ENCODE measurements at regions not wholly inside any gene's neighbourhood (a gene's known extent, or its start where the extent isn't known, plus 50 kb on each side); places are given as distances from the start of the nearest gene placed in this dataset.

GRCh38 chrX:106278951-106279350, 110.8 kb downstream of the PWWP3B start:
- TF ChIP-seq, protein P1, sequence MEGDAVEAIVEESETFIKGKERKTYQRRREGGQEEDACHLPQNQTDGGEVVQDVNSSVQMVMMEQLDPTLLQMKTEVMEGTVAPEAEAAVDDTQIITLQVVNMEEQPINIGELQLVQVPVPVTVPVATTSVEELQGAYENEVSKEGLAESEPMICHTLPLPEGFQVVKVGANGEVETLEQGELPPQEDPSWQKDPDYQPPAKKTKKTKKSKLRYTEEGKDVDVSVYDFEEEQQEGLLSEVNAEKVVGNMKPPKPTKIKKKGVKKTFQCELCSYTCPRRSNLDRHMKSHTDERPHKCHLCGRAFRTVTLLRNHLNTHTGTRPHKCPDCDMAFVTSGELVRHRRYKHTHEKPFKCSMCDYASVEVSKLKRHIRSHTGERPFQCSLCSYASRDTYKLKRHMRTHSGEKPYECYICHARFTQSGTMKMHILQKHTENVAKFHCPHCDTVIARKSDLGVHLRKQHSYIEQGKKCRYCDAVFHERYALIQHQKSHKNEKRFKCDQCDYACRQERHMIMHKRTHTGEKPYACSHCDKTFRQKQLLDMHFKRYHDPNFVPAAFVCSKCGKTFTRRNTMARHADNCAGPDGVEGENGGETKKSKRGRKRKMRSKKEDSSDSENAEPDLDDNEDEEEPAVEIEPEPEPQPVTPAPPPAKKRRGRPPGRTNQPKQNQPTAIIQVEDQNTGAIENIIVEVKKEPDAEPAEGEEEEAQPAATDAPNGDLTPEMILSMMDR (IDR thresholded peaks at IDR 0.05): no peak
- no peak for TF ChIP-seq POLR2A (IDR thresholded peaks at IDR 0.05)
